ENCODE measurements at regions not wholly inside any gene's neighbourhood (a gene's known extent, or its start where the extent isn't known, plus 50 kb on each side); places are given as distances from the start of the nearest gene placed in this dataset.

DNA sequence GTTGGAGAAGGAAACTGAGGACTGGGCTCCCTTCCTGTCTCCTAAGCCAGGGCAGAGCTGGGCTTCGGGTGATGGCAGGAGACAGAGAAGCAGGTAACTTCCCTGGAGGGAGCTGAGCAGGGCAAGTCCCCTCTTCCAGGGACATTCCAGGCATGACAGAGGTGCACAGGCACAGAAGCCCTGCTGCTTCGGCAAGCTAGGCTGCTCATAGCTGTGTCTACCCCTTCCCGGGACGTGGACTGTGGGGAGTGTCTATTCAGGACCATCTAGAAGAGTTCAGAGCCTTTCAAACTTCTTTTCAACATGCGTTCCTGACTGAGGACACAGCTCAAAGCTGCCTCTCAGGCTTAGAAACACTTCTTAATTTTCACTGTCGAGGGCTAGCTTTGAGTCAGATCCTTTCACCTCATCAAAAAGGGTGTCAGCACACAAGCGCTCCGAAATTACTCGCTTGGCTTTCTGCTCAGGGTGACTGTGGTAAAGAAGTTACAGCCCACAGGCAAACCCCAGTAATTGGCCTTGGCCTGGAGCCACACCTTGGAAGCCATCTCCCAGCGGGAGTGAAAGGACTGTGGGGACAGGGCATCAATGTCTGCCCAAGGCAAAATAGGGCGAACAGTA is 63.7 kb upstream of the STEAP1B start:
- no peak for DNase-seq (ENCODE audit: low read depth, low spot score)

DNA sequence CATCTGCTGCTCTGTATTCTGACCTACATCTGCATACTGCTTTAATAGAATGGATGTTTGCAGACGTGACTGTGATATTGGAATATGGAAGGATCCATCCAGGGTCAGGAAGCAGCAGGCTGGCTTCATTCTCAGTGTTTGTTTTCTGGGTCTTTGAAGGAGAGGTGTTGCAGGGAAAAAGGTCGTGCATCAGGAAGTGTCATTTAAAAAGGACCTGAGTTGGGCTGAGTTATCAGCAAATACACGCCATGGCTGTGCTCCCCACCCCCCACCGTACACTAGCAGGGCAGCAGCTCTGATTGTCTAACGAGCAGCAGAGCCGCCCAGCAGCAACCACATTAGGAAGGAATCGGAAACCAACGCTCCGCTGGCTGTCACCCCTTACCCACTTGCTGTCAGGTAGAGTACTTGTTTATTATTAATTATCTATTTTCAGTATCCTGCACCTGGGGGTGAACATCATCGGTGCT is 63.1 kb upstream of the STEAP1B start:
- DNase-seq (ENCODE audit: low read depth, low spot score): no peak

DNA sequence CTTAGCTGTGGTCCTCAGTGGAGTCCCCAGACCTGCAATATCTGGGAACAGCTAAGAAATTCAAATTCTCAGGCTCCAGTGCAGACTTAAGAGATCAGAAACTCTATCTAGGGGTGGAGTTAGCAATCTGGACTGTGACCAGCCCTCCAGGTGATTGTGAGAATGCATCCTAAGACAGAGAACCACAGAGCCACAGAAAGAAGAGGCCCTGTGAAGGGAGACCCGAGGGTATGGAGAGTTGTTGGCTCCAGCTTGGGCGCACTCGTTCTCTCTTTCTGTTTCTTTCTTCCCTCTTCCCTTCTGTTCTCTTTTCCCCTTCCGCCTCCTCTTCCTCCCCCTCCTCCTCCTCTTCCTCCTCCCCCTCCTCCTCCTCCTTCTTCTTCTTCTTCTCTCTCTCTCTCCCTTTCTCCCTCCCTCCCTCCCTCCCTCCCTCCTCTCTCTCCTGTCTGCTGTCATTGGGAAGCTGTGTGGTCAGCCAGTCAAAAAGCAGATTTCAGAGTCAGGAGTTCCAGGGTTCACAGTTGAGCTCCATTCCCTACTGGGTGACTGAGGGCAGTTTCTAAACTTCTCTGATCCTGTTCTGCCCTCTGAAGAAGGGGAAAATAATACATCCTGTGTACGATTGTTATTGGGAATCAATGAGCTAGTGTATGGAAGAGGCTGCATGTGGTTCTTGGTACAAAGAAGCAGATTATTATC is 62.1 kb upstream of the STEAP1B start:
- no peak for DNase-seq (ENCODE audit: low read depth, low spot score)

DNA sequence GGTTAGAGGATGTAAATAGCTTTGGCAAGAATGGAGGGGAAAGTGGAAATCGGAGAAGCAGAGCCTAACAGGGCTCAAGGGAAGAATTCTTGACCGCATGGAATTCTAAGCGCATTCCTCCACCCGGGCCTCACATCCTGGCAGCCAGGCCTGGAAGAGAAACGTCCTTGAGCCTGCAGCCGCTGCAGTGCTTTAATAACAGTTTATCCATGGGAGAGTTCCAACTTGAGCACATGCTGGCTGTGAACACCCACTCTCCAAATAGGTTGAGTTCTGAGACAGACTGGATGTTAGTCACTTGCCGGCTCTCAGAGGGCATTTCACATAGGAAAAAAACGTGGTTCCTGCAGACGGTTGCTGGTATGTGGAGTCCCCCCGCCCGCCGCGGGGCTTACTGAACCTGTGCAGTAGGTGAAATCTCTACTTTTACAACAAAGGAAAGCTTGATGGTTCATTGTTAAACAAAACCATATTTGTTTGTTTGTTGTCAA is 61.4 kb upstream of the STEAP1B start:
- no peak for DNase-seq (ENCODE audit: low read depth, low spot score)

DNA sequence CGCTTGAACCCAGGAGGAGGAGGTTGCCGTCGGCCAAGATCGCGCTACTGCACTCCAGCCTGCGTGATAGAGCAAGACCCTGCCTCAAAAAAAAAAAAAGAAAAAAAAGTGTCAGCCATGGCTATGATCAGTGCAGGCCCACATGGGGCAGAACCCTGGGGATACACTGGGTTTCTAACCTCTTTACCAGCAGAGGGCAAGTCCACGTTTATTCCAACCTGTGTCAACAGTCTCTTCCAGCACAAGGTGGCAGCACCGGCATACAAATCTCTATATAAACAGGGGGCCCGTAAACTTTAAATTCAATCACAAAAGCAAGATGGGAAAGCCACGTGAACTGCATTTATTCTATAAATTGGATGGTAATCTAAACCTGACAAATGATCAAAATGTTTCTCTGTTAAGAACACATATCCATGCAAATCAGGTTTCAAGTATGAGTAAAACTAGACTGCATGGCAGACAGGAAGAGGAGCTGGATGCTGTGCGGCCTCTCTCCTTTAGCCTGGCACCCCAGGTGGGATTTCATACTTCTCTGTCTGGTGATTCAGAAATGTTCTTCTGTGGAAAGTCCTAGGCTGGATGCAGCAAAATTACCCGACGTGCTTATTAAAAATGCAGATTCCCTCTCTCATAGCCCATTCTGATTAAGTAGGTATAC is 60.0 kb upstream of the STEAP1B start:
- peak; percentile 30 for DNase-seq (ENCODE audit: low read depth, low spot score)

DNA sequence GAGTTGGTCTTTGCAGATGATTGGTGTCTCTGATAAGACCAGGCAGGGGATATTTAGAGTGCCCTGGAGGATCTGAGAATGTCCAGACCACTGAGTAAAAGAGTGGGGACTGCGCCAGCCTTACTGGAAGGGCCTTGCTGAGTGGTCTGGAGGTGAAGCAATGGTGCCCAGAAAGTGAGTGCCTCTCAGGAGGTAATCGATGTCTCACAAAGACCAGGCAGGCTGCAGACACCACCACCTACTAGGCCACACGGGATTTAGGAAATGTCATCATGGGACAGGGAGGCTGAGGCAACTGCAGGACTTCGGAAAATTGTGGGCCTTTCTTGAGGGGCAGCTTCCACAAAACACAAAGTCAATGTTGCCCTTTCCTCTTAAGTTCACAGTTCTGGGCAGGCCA is 57.2 kb upstream of the STEAP1B start:
- DNase-seq (ENCODE audit: low read depth, low spot score): no peak

DNA sequence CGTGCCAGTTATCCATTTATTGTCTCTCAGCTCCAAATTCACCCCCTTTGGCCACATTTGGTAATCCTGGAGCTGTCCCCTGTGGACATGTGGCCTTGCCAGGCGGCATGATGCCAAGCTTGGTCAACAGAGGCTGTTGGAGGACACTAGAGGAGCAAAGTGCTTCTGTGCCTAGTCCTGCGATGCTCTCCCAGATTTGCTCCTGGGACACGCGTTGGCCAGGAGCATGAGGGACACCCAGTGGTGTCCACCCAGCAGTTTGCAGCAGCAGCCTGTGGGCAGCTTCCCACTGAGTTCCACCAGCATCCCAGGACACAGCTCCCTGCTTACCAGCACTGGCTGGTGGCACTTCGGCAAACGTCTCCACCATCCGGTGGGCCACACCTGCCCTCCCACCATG is 55.5 kb upstream of the STEAP1B start:
- DNase-seq (ENCODE audit: low read depth, low spot score): no peak

DNA sequence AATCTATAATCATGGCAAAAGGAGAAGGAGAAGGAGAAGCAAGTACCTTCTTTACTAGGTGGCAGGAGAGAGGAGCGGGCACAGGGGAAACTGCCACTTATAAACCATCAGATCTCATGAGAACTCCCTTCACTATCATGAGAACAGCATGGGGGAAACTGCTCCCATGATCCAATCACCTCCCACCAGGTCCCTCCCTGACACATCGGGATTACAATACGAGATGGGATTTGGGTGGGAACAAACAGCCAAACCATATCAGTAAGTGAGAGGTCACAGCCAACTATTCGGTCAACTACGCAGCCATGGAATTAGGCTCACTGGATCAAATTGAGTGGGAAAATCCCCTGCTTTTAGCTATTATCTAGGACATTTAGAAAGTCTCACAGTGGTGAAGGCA is 54.2 kb upstream of the STEAP1B start:
- no peak for DNase-seq (ENCODE audit: low read depth, low spot score)

DNA sequence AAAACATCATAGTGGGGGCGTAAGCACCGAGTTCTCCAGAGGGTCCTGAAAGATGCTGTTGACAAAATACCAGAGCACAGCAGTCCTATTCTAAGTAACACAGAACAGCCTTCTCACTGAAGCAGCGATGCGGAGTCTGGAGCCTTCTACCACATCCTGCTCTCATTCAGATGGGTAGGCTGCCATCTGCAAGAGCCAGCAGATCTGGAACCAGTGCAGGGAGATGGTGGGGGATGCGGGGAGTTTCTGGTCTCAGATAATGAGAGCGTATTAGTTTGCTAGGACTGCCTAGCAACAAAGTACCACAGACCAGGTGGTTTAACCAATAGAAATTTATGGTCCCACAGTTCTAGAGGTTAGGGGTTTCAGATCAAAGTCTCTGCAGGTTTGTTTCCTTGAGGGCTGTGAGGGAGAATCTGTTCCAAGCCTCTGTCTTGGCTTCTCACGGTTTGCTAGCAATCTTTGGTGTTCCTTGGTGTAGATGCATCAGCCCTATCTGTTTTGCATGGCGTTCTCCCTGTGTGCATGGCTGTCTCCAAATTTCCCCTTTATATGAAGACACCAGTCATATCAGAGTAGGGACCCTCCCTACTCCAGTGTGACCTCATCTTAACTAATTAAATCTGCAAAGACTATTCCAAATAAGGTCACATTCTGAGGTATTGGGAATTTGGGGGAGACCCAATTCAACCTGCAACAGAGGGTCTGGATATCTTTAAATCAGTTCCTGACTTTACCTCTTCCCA is 52.0 kb upstream of the STEAP1B start:
- DNase-seq (ENCODE audit: low read depth, low spot score): no peak

DNA sequence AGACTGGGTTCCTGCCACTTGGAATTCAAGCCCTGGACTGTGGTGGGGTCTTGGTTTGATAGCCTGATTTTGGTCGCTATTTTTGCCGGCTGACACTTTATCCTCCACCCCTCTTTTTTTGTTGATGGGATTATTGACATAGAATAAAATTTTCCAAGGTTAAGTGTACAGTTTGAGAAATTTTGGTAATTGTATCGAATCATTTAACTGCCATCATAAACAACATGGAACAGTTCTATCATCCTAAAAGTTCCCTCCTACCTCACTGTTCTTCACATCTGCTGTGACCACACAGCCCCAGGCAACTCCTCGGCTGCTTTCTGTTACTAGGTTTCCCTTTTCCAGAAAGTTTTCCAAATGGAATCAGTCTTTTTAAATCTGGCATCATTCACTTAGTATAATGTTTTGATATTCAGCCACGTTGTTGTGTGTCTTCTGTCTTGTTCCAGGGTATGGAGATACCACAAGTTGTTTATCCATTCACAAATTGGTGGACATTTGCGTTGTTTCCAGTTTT is 50.6 kb upstream of the STEAP1B start:
- DNase-seq (ENCODE audit: low read depth, low spot score): no peak

DNA sequence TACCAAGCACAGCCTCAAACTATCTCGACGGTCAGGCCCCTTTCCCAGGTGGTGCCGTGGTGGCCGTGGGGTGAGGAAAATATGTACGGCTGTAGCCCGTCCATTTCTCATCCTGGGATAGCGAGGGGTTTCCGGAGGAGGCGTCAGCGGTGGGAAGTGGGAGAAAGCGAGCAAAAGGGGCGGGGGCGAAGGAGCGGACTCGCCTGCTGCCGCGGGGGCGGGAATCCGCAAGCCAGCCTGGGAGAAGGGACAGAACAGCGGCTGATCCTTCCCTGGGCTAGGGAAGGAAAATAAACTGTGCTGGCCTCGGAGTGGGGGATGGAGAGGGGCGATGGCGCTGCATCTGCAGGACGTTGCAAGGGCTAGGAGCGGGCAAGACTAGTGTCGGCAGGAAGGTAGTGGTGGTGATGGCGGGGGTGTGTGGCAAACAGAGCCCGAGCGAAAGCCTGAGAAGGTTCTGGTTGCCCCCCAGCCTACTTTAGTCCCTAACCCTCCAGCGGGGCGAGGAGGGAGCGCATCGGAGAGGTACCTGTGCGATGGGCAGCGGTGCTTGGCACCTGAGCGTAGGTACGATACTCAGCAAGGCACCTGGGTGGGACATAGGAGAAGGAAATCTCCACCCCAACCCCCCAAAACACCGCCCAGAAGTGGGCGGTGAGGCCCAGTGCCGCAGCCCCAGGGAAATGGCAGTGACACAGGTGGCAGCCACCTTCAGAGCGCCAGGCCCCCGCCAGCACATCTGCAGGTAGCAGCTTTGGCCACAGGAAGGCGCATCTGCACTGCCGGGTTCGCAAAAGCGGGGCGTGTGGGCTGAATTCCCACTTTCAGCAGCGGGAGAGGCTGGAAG is 49.9 kb upstream of the STEAP1B start:
- DNase-seq (ENCODE audit: low read depth, low spot score): no peak
